Naive thymus-derived CD4-positive, alpha-beta T cell (primary cell): ENCODE measurements at regions not wholly inside any gene's neighbourhood (a gene's known extent, or its start where the extent isn't known, plus 50 kb on each side); places are given as distances from the start of the nearest gene placed in this dataset.
"Not testable (repeated sequence)": the region's sequence is repeated elsewhere in the genome, so short reads cannot be mapped to it uniquely, and the experiment has no call there.

ENCODE experiments used
- ATAC-seq: fragments of 150-1000 bp; cut with Tn5 transposase; 2 replicates; pipeline ENCODE4 v1.10.0; 2021; ENCODE audit warnings: mild to moderate bottlenecking, moderate library complexity
- CTCF ChIA-PET: fragments of 350-600 bp; sonication (Branson Sonifier 250); formaldehyde crosslinking; loops from one replicate; lab custom pipeline; 2021; ENCODE audit warnings: antibody characterized with exemption; lab: Charles Lee
- POLR2A ChIA-PET: fragments of 350-600 bp; sonication (Branson Sonifier 250); formaldehyde crosslinking; loops from one replicate; lab custom pipeline; 2021; ENCODE audit warnings: antibody characterized with exemption, inconsistent platforms; lab: Charles Lee
- DNase-seq, 9 donors: peaks; one replicate each; pipeline versions ENCODE4 v3.0.0 to v3.0.0-alpha.2; 2020 to 2022; ENCODE audit warnings: mixed read lengths in 1 of 9
- H3K27ac ChIP-seq: one replicate; pipeline ENCODE4 v1.7.0; 2013; ENCODE audit warnings: mild to moderate bottlenecking, low read depth, low read length, moderate library complexity
- H3K27me3 ChIP-seq, 2 donors: one replicate each; pipeline ENCODE4 v1.7.0; 2013; ENCODE audit warnings: low read length in 2 of 2, mild to moderate bottlenecking in 2 of 2, moderate library complexity in 2 of 2; ENCODE audit not compliant: control insufficient read depth in 2 of 2, insufficient read depth in 2 of 2
- H3K36me3 ChIP-seq, 3 experiments: 1 replicate in 2 of 3; 2 replicates in 1 of 3; pipeline ENCODE4 v1.7.0; 2013; ENCODE audit warnings: low read length in 3 of 3, mild to moderate bottlenecking in 3 of 3, moderate library complexity in 1 of 3; ENCODE audit not compliant: insufficient read depth in 3 of 3, control insufficient read depth in 2 of 3
- H3K4me1 ChIP-seq, 2 donors: one replicate each; pipeline ENCODE4 v1.7.0; 2013; ENCODE audit warnings: low read length in 2 of 2, mild to moderate bottlenecking in 2 of 2, moderate library complexity in 1 of 2; ENCODE audit not compliant: control insufficient read depth in 2 of 2, insufficient read depth in 2 of 2
- H3K4me3 ChIP-seq: 2 replicates; pipeline ENCODE4 v1.7.0; 2013; ENCODE audit warnings: mild to moderate bottlenecking, low read length
- H3K9me3 ChIP-seq, 3 experiments: 1 replicate in 2 of 3; 2 replicates in 1 of 3; pipeline ENCODE4 v1.7.0; 2013; ENCODE audit warnings: low read length in 3 of 3; ENCODE audit not compliant: control insufficient read depth in 2 of 3
- H3K27ac Mint-ChIP-seq, 9 donors: one replicate each; pipeline ENCODE4 v1.8.0; 2020 to 2022; ENCODE audit warnings: mixed read lengths in 9 of 9, mild to moderate bottlenecking in 8 of 9, moderate library complexity in 5 of 9, inconsistent platforms in 2 of 9
- H3K27me3 Mint-ChIP-seq, 5 donors: one replicate each; pipeline ENCODE4 v1.8.0; 2021 to 2022; ENCODE audit warnings: mixed read lengths in 5 of 5, mild to moderate bottlenecking in 1 of 5
- H3K36me3 Mint-ChIP-seq, 5 donors: one replicate each; pipeline ENCODE4 v1.8.0; 2020 to 2022; ENCODE audit warnings: mixed read lengths in 5 of 5, mild to moderate bottlenecking in 3 of 5, inconsistent platforms in 1 of 5
- H3K4me1 Mint-ChIP-seq, 7 donors: one replicate each; pipeline ENCODE4 v1.8.0; 2020 to 2022; ENCODE audit warnings: mixed read lengths in 7 of 7, mild to moderate bottlenecking in 3 of 7, inconsistent platforms in 1 of 7
- H3K4me3 Mint-ChIP-seq, 10 donors: one replicate each; pipeline ENCODE4 v1.8.0; 2020 to 2022; ENCODE audit warnings: mild to moderate bottlenecking in 10 of 10, mixed read lengths in 10 of 10, moderate library complexity in 6 of 10, inconsistent platforms in 2 of 10
- H3K9me3 Mint-ChIP-seq, 11 donors: one replicate each; pipeline ENCODE4 v1.8.0; 2020 to 2022; ENCODE audit warnings: mixed read lengths in 11 of 11, mild to moderate bottlenecking in 4 of 11, inconsistent platforms in 1 of 11, moderate library complexity in 1 of 11
- intact Hi-C, 2 donors: fragments of 100-400 bp; cut with micrococcal nuclease; formaldehyde crosslinking; loops; one replicate each; pipeline ENCODE4 v1.15.1; 2023

GRCh38 chr3:81339040-81339845, 422.2 kb downstream of the GBE1 start:
- Histone ChIP-seq H3K36me3 (no peaks in the 10 kb centered on the region), H3K4me1 (no peaks in the 10 kb centered on the region), H3K4me3 (no peak overlapping the region), H3K27ac (no peak overlapping the region), H3K27me3 (no peaks in the 10 kb centered on the region), H3K9me3 (no peaks in the 10 kb centered on the region)
- no peak for ATAC-seq
- POLR2A ChIA-PET: no interaction called here
- Mint-ChIP-seq H3K36me3 (no peaks in the 10 kb centered on the region), H3K9me3 (peaks cover 0 to 5% (median 0%) of the 10 kb centered on the region in 11 donors), H3K27me3 (no peaks in the 10 kb centered on the region), H3K4me3 (no peak overlapping the region), H3K27ac (no peak overlapping the region), H3K4me1 (no peaks in the 10 kb centered on the region)
- no peak for DNase-seq
- CTCF ChIA-PET: no interaction called here
- intact Hi-C loops: no loop called here

DNA sequence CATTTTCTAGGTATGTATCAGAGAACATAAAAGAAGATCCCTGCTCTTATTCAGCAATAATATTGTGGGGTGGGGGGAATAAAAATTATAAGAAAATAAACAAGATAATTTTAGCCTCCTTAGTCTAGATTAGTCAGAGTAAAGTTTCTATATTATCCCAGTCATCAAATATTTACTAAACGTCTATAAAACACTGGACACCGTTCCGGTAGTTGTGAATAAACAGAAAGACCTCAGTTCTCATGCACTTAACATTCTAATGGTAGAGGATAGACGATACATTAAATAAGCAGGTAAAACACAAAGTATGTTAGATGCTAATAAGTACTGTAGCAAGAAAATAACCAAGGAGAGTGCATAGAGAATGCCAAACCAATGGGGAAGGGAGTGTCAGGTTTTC, 425.0 kb downstream of the GBE1 start:
- Mint-ChIP-seq H3K4me1 (no peaks in the 10 kb centered on the region), H3K4me3 (no peak overlapping the region), H3K36me3 (no peaks in the 10 kb centered on the region), H3K27me3 (no peaks in the 10 kb centered on the region), H3K27ac (no peak overlapping the region), H3K9me3 (peaks cover 0 to 5% (median 0%) of the 10 kb centered on the region in 11 donors)
- ChIA-PET POLR2A (no interaction called here), CTCF (no interaction called here)
- Histone ChIP-seq H3K36me3 (no peaks in the 10 kb centered on the region), H3K9me3 (no peaks in the 10 kb centered on the region), H3K4me3 (no peak overlapping the region), H3K4me1 (no peaks in the 10 kb centered on the region), H3K27ac (no peak overlapping the region), H3K27me3 (no peaks in the 10 kb centered on the region)
- intact Hi-C loops: no loop called here
- DNase-seq (no peak), ATAC-seq (no peak)

DNA sequence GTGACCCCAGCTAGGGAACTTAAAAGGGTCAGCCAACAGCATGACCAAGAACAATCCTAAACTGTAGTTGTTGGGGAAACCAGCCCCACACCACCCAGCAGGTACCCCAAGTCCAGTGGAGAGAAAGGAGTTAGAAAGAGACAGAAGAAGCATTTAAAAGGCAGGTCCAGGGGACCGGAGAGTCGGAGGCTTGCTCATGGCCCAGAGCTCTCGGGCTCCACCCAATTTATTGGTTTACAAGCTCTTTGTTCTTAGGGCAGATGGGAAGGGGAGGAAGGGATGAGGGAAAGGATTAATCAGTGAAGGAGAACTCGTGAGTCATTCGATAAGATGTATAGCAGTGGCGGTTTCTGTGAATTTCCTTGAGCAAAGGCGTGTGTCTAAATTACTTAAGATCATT, 431.6 kb downstream of the GBE1 start:
- H3K4me1 ChIP-seq, CTCF ChIA-PET, H3K36me3 Mint-ChIP-seq, DNase-seq, H3K27me3 ChIP-seq, H3K36me3 ChIP-seq, H3K4me3 Mint-ChIP-seq, H3K27ac ChIP-seq, POLR2A ChIA-PET, H3K27me3 Mint-ChIP-seq, H3K4me1 Mint-ChIP-seq, H3K4me3 ChIP-seq, intact Hi-C loops, H3K27ac Mint-ChIP-seq, H3K9me3 Mint-ChIP-seq, H3K9me3 ChIP-seq, ATAC-seq: not testable (repeated sequence)

GRCh38 chr3:81326245-81326644, 435.2 kb downstream of the GBE1 start:
- Mint-ChIP-seq H3K9me3 (peaks cover 0 to 9% (median 1%) of the 10 kb centered on the region in 11 donors), H3K27ac (no peak overlapping the region), H3K4me1 (no peaks in the 10 kb centered on the region), H3K27me3 (no peaks in the 10 kb centered on the region), H3K36me3 (no peaks in the 10 kb centered on the region), H3K4me3 (no peak overlapping the region)
- ATAC-seq: no peak
- H3K4me1 ChIP-seq: no peaks in the 10 kb centered on the region
- no peak overlapping the region for H3K27ac ChIP-seq
- CTCF ChIA-PET: no interaction called here
- no peak overlapping the region for H3K4me3 ChIP-seq
- POLR2A ChIA-PET: no interaction called here
- no peak for DNase-seq
- H3K9me3 ChIP-seq: no peaks in the 10 kb centered on the region
- no peaks in the 10 kb centered on the region for H3K36me3 ChIP-seq
- intact Hi-C loops: no loop called here
- no peaks in the 10 kb centered on the region for H3K27me3 ChIP-seq

- peaks cover 0 to 7% (median 0%) of the 10 kb centered on the region in 11 donors for H3K9me3 Mint-ChIP-seq
These were observed 440.6 kb downstream of the GBE1 start for GRCh38 chr3:81320862-81321261.

GRCh38 chr3:81315030-81315429, 446.4 kb downstream of the GBE1 start:
- ATAC-seq (no peak), DNase-seq (no peak)
- Mint-ChIP-seq H3K27me3 (no peaks in the 10 kb centered on the region), H3K4me3 (no peak overlapping the region), H3K36me3 (no peaks in the 10 kb centered on the region), H3K9me3 (peaks cover 0 to 5% (median 0%) of the 10 kb centered on the region in 11 donors), H3K27ac (no peak overlapping the region), H3K4me1 (no peaks in the 10 kb centered on the region)
- Histone ChIP-seq H3K4me1 (no peaks in the 10 kb centered on the region), H3K4me3 (no peak overlapping the region), H3K36me3 (no peaks in the 10 kb centered on the region), H3K27me3 (no peaks in the 10 kb centered on the region), H3K9me3 (no peaks in the 10 kb centered on the region), H3K27ac (no peak overlapping the region)
- intact Hi-C loops: no loop called here
- ChIA-PET CTCF (no interaction called here), POLR2A (no interaction called here)

More at GRCh38 chr3:81320862-81321261, 440.6 kb downstream of the GBE1 start:
- CTCF ChIA-PET: interaction anchor here (0.6 kb wide), 1 partner anchor 1071 kb away, joined by 5 read pairs; no protein-coding TSS in a partner anchor
- Mint-ChIP-seq H3K4me1 (no peaks in the 10 kb centered on the region), H3K27ac (no peak overlapping the region), H3K27me3 (no peaks in the 10 kb centered on the region), H3K4me3 (no peak overlapping the region), H3K36me3 (no peaks in the 10 kb centered on the region)
- no peaks in the 10 kb centered on the region for H3K36me3 ChIP-seq
- no peaks in the 10 kb centered on the region for H3K9me3 ChIP-seq
- no peak overlapping the region for H3K4me3 ChIP-seq
- H3K27ac ChIP-seq: no peak overlapping the region
- no peaks in the 10 kb centered on the region for H3K27me3 ChIP-seq
- H3K4me1 ChIP-seq: no peaks in the 10 kb centered on the region
- no peak for ATAC-seq
- DNase-seq: no peak
- intact Hi-C loops: no loop called here
- POLR2A ChIA-PET: no interaction called here

GRCh38 chr3:81311321-81311720, 450.1 kb downstream of the GBE1 start:
- DNase-seq (no peak), ATAC-seq (no peak)
- Histone ChIP-seq H3K4me1 (no peaks in the 10 kb centered on the region), H3K27ac (no peak overlapping the region), H3K4me3 (no peak overlapping the region), H3K36me3 (no peaks in the 10 kb centered on the region), H3K27me3 (no peaks in the 10 kb centered on the region), H3K9me3 (no peaks in the 10 kb centered on the region)
- ChIA-PET POLR2A (no interaction called here), CTCF (no interaction called here)
- H3K4me3 Mint-ChIP-seq: no peak overlapping the region
- no peaks in the 10 kb centered on the region for H3K4me1 Mint-ChIP-seq
- no peaks in the 10 kb centered on the region for H3K27me3 Mint-ChIP-seq
- peaks cover 0 to 4% (median 0%) of the 10 kb centered on the region in 11 donors for H3K9me3 Mint-ChIP-seq
- intact Hi-C loops: no loop called here
- no peak overlapping the region for H3K27ac Mint-ChIP-seq
- no peaks in the 10 kb centered on the region for H3K36me3 Mint-ChIP-seq
